LNCAP (cell line): ENCODE measurements at regions not wholly inside any gene's neighbourhood (a gene's known extent, or its start where the extent isn't known, plus 50 kb on each side); places are given as distances from the start of the nearest gene placed in this dataset.

ENCODE experiments used
- CTCF ChIP-seq: fragments of 450-650 bp; IDR thresholded peaks from 2 replicates; pipeline ENCODE4 v1.5.1; 2017; ENCODE audit warnings: mild to moderate bottlenecking

GRCh38 chr2:120940319-120940696 is 204.6 kb downstream of the GLI2 start:
- TF ChIP-seq CTCF, result no peak

- no peak for TF ChIP-seq CTCF
These were observed 205.1 kb downstream of the GLI2 start for GRCh38 chr2:120940726-120941256.

GRCh38 chr2:120941571-120942120 is 206.0 kb downstream of the GLI2 start:
- no peak for TF ChIP-seq CTCF

GRCh38 chr2:120942658-120943057 is 207.0 kb downstream of the GLI2 start:
- no peak for TF ChIP-seq CTCF

GRCh38 chr2:120943403-120944034 is 207.9 kb downstream of the GLI2 start:
- no peak for TF ChIP-seq CTCF

- TF ChIP-seq CTCF, result no peak
These were observed 208.9 kb downstream of the GLI2 start for GRCh38 chr2:120944575-120944974.

- no peak for TF ChIP-seq CTCF
These were observed 209.4 kb downstream of the GLI2 start for GRCh38 chr2:120945091-120945490.
